B cell (primary cell): ENCODE measurements at regions not wholly inside any gene's neighbourhood (a gene's known extent, or its start where the extent isn't known, plus 50 kb on each side); places are given as distances from the start of the nearest gene placed in this dataset.

ENCODE experiments used
- CTCF ChIP-seq: fragments of 200-600 bp; IDR thresholded peaks from one replicate; pipeline ENCODE4 v1.8.0; 2022; ENCODE audit warnings: antibody characterized with exemption, mild to moderate bottlenecking
- EZH2 ChIP-seq: IDR thresholded peaks from 2 replicates; pipeline ENCODE4 v1.6.1; 2012; ENCODE audit warnings: borderline replicate concordance, low read depth, mild to moderate bottlenecking, moderate library complexity, low read length; ENCODE audit not compliant: insufficient read depth, poor library complexity, severe bottlenecking

DNA sequence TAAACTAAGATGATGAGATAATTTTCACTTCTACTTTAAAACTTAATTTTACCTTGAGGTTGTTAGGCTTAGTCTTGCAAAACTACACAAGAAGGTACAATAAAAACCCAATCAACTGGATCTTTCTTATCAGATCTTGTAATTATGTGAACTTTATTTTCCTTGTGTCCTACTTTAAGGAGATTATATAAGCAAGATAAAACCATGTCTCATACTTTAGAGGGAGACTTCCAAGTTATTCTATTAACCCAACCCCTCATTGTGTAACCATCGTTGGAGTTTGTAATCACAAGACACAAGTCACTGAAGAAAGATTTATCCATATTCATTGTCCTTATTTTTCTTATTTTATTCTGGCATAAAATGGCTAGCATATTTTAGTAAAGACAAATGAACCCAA lies 165.6 kb downstream of the SERPINI1 start:
- TF ChIP-seq CTCF (no peak), EZH2 (no peak)
